BLaER1 treated with 17β-estradiol and CSF1 and Interleukin-3, amounts not matched to agents 10 nM and 100 nM (cell line): ENCODE measurements at regions not wholly inside any gene's neighbourhood (a gene's known extent, or its start where the extent isn't known, plus 50 kb on each side); places are given as distances from the start of the nearest gene placed in this dataset.
A peak's percentile ranks its signal among the peaks of the same experiment; 100 is the strongest.
"Not testable (repeated sequence)": the region's sequence is repeated elsewhere in the genome, so short reads cannot be mapped to it uniquely, and the experiment has no call there.

Experiments used
- H3K27ac ChIP-seq, 11 experiments: shearing (Covaris generic); formaldehyde crosslinking; 2 replicates each; pipeline ENCODE4 v1.8.1; 2022
- H3K27me3 ChIP-seq, 11 experiments: shearing (Covaris generic); formaldehyde crosslinking; 2 replicates each; pipeline ENCODE4 v1.8.1; 2022
- H3K36me3 ChIP-seq, 11 experiments: shearing (Covaris generic); formaldehyde crosslinking; 2 replicates each; pipeline ENCODE4 v1.8.1; 2022
- H3K4me1 ChIP-seq, 10 experiments: shearing (Covaris generic); formaldehyde crosslinking; 2 replicates each; pipeline ENCODE4 v1.8.1; 2022
- H3K4me2 ChIP-seq, 11 experiments: shearing (Covaris generic); formaldehyde crosslinking; 2 replicates each; pipeline ENCODE4 v1.8.1; 2022
- H3K4me3 ChIP-seq, 10 experiments: shearing (Covaris generic); formaldehyde crosslinking; 2 replicates each; pipeline ENCODE4 v1.8.1; 2022
- H3K9ac ChIP-seq, 11 experiments: shearing (Covaris generic); formaldehyde crosslinking; 2 replicates each; pipeline ENCODE4 v1.8.1; 2022
- H3K9me3 ChIP-seq, 11 experiments: shearing (Covaris generic); formaldehyde crosslinking; replicated peaks in 1 of 11; 2 replicates each; pipeline ENCODE4 v1.8.1; 2022
- H4K20me1 ChIP-seq, 11 experiments: shearing (Covaris generic); formaldehyde crosslinking; 2 replicates each; pipeline ENCODE4 v1.8.1; 2022
- Cebpa-rat ChIP-seq, 11 experiments: shearing (Covaris generic); IDR thresholded peaks; 2 replicates each; pipeline ENCODE4 v1.8.1; 2022

GRCh38 chr7:106566672-106567071 is 94.3 kb downstream of the CCDC71L start:
- Histone ChIP-seq H3K9me3 (no peaks in the 10 kb centered on the region; a peak in 3 of 22 replicates), H3K9ac (no peak overlapping the region), H3K36me3 (no peaks in the 10 kb centered on the region), H3K27ac (no peak overlapping the region), H3K4me1 (peaks cover 0 to 16% (median 5%) of the 10 kb centered on the region in 10 experiments; a peak in 9 of 20 replicates), H4K20me1 (no peaks in the 10 kb centered on the region), H3K4me3 (no peak overlapping the region), H3K4me2 (no peak overlapping the region), H3K27me3 (no peaks in the 10 kb centered on the region)
- no peak for TF ChIP-seq Cebpa-rat (IDR thresholded peaks at IDR 0.05)

- no peaks in the 10 kb centered on the region for H3K36me3 ChIP-seq
- no peak overlapping the region for H3K4me2 ChIP-seq
- no peak overlapping the region for H3K9ac ChIP-seq
- no peaks in the 10 kb centered on the region for H4K20me1 ChIP-seq
- peaks cover 0 to 16% (median 5%) of the 10 kb centered on the region in 10 experiments; a peak in 9 of 20 replicates for H3K4me1 ChIP-seq
- TF ChIP-seq Cebpa-rat (IDR thresholded peaks at IDR 0.05), result no peak
- H3K4me3 ChIP-seq, result no peak overlapping the region
- no peak overlapping the region for H3K27ac ChIP-seq
- no peaks in the 10 kb centered on the region for H3K27me3 ChIP-seq
- no peaks in the 10 kb centered on the region; a peak in 3 of 22 replicates for H3K9me3 ChIP-seq
These were observed 94.8 kb downstream of the CCDC71L start for GRCh38 chr7:106566196-106566595.

GRCh38 chr7:106565428-106565827 is 95.5 kb downstream of the CCDC71L start:
- Histone ChIP-seq H3K4me1 (peaks cover 0 to 13% (median 5%) of the 10 kb centered on the region in 10 experiments; a peak in 9 of 20 replicates), H4K20me1 (no peaks in the 10 kb centered on the region), H3K9ac (no peak overlapping the region), H3K4me2 (no peak overlapping the region), H3K27me3 (no peaks in the 10 kb centered on the region), H3K4me3 (no peak overlapping the region), H3K27ac (no peak overlapping the region), H3K9me3 (peaks cover 0 to 4% (median 0%) of the 10 kb centered on the region in 11 experiments; a peak in 5 of 22 replicates), H3K36me3 (no peaks in the 10 kb centered on the region)
- no peak for TF ChIP-seq Cebpa-rat (IDR thresholded peaks at IDR 0.05)

DNA sequence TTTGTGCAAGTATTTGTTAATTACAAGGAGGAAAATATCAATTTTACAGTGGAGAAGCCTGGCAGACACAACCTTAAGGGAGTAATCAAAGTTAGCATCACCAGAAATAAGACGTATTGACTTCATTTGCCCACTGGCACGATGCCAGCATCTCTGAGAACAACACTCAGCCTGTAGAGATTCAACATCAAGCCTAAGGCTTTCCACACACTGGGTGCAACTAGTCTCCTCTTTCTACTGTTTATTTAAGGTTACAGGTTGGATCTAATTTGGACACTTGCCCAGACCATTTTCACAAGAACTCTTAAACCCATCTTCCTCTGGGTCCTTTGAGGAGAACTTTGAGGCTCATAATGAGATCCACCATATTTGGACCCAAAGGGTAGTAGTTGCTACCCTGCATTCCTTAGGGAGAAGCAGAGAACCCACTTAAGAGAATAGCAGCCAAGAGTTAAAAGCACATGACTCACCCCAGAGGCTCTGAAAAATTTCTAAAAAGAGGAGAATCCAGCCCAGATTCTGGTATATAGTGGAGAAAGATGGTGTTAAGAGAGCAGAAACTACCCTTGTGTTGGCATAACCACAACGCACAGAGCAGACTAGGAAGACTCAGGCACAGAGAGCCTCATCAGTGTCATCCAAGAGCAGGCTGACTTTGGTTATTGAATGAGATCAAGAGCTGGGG is 97.3 kb downstream of the CCDC71L start:
- H3K4me3 ChIP-seq, result no peak overlapping the region
- H4K20me1 ChIP-seq, result no peaks in the 10 kb centered on the region
- no peak overlapping the region for H3K9ac ChIP-seq
- no peaks in the 10 kb centered on the region for H3K27me3 ChIP-seq
- H3K9me3 ChIP-seq, result peaks cover 0 to 13% (median 5%) of the 10 kb centered on the region in 11 experiments; a peak in 12 of 22 replicates
- no peak overlapping the region for H3K4me2 ChIP-seq
- H3K36me3 ChIP-seq, result no peaks in the 10 kb centered on the region
- no peak for TF ChIP-seq Cebpa-rat (IDR thresholded peaks at IDR 0.05)
- H3K27ac ChIP-seq, result no peak overlapping the region
- H3K4me1 ChIP-seq, result peaks cover 0 to 5% (median 1%) of the 10 kb centered on the region in 10 experiments; a peak in 7 of 20 replicates

DNA sequence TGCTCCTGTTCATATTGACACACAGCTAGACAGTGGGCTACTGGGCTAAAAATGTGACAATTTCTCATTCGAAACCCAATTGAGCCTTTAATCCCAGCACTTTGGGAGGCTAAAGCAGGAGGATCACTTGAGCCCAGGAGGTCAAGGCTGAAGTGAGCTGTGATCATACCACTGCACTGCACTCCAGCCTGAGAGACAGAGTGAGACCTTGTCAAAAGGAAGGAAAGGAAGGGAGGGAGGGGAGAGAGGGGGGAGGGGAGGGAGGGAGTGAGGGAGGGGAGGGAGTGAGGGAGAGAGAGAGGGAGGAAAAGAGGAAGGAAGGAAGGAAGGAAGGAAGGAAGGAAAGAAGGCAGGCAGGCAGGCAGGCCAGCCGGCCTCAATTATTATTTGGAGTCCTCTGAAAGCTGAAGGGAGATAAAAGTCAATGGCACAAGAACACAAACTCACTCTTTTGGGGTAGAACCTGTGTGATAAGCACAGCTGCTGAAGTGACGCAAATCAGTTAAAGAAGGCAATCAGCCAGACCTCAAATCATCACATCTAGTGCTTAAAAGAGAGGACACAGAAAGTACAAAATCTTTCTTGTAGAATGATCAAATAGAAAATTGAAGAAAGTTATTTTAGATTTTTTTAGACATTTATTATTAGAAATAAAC is 98.1 kb downstream of the CCDC71L start:
- no peaks in the 10 kb centered on the region for H3K36me3 ChIP-seq
- H3K4me2 ChIP-seq, result no peak overlapping the region
- no peak overlapping the region for H3K27ac ChIP-seq
- H3K4me1 ChIP-seq, result 0 out of 20 replicates have a peak, but pooled peaks cover 0 to 3% (median 0%) of the 10 kb centered on the region in 10 experiments
- no peaks in the 10 kb centered on the region for H3K27me3 ChIP-seq
- H3K9me3 ChIP-seq, result peaks cover 0 to 20% (median 11%) of the 10 kb centered on the region in 11 experiments; a peak in 12 of 22 replicates
- no peak for TF ChIP-seq Cebpa-rat (IDR thresholded peaks at IDR 0.05)
- H4K20me1 ChIP-seq, result no peaks in the 10 kb centered on the region
- no peak overlapping the region for H3K4me3 ChIP-seq
- H3K9ac ChIP-seq, result no peak overlapping the region

DNA sequence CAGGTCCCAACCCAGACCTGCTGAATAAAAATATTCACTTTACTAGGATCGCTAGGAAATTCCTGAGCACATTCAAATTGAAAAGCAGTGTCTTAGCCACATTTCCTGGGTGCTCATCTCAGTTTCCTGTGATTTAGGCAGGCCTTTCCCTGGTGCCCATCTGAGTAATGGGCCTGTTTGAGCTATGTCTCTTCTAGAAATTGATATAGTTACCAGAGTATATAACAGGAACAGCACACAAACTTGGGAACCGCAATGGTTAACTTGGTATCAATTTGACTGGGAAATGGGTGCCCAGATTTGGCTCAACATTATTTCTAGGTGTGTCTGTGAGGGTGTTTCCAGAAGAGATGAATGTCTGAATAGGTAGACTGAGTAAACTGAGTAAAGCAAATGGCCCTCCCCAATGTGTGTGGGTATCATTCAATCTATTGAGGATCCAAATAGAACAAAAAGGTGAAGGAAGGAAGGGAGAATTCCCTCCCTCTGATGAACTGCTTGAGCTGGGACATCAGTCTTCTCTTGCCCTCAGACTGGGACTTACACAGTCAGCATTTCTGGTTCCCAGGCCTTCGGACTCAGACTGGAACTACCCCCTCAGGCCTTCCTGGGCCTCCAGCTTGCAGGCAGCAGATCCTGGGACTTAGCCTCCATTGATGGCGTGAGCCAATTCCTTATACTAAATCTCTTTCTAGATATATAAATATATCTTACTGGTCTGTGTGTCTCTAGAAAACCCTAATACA is 99.1 kb downstream of the CCDC71L start:
- Histone ChIP-seq H3K4me3 (no peak overlapping the region), H3K4me1 (peaks cover 0 to 3% (median 0%) of the 10 kb centered on the region in 10 experiments; a peak in 2 of 20 replicates), H4K20me1 (no peaks in the 10 kb centered on the region), H3K9ac (no peak overlapping the region), H3K27me3 (no peaks in the 10 kb centered on the region), H3K36me3 (no peaks in the 10 kb centered on the region), H3K27ac (no peak overlapping the region), H3K9me3 (peaks cover 0 to 22% (median 14%) of the 10 kb centered on the region in 11 experiments; a peak in 12 of 22 replicates), H3K4me2 (no peak overlapping the region)
- TF ChIP-seq Cebpa-rat (IDR thresholded peaks at IDR 0.05), result no peak

DNA sequence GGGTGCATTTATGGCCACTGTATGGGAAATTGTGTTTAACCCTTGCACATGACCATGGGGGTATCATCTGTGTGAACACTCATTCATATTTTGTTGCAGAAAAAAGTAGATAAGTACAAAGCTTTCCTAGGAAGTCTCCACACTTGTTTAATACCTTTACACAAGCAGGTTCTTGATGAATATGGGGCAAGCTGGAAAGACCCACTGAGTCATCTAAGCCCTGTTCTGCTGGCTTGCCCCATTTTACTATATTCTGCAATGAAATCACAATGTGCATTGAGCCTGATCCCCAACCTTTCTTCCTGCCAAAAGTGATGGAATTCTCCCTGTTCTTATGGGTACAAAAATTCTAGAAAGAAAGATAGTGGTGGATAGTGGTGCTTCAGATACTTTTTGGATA is 99.8 kb downstream of the CCDC71L start:
- Histone ChIP-seq H4K20me1 (no peaks in the 10 kb centered on the region), H3K36me3 (no peaks in the 10 kb centered on the region), H3K27ac (no peak overlapping the region), H3K4me2 (no peak overlapping the region), H3K4me3 (no peak overlapping the region), H3K27me3 (no peaks in the 10 kb centered on the region), H3K4me1 (peaks cover 0 to 8% (median 0%) of the 10 kb centered on the region in 10 experiments; a peak in 4 of 20 replicates), H3K9me3 (peaks cover 0 to 22% (median 14%) of the 10 kb centered on the region in 11 experiments; a peak in 12 of 22 replicates), H3K9ac (no peak overlapping the region)
- TF ChIP-seq Cebpa-rat (IDR thresholded peaks at IDR 0.05), result no peak

GRCh38 chr7:106560482-106560881 is 100.5 kb downstream of the CCDC71L start:
- Histone ChIP-seq H3K9me3 (peaks cover 0 to 26% (median 14%) of the 10 kb centered on the region in 11 experiments; a peak in 13 of 22 replicates), H3K27me3 (no peaks in the 10 kb centered on the region), H3K9ac (no peak overlapping the region), H3K4me2 (no peak overlapping the region), H4K20me1 (no peaks in the 10 kb centered on the region), H3K4me3 (no peak overlapping the region), H3K27ac (no peak overlapping the region), H3K4me1 (peaks cover 0 to 12% (median 0%) of the 10 kb centered on the region in 10 experiments; a peak in 4 of 20 replicates), H3K36me3 (no peaks in the 10 kb centered on the region)
- no peak for TF ChIP-seq Cebpa-rat (IDR thresholded peaks at IDR 0.05)

DNA sequence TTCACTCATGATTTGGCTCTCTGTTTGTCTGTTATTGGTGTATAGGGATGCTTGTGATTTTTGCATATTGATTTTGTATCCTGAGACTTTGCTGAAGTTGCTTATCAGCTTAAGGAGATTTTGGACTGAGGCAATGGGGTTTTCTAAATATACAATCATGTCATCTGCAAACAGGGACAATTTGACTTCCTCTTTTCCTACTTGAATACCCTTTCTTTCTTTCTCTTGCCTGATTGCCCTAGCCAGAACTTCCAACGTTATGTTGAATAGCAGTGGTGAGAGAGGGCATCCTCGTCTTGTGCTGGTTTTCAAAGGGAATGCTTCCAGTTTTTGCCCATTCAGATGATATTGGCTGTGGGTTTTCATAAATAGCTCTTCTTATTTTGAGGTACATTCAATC is 104.7 kb downstream of the CCDC71L start:
- not testable (repeated sequence) for H4K20me1 ChIP-seq, H3K27me3 ChIP-seq, H3K9ac ChIP-seq, H3K4me3 ChIP-seq, H3K27ac ChIP-seq, H3K36me3 ChIP-seq
- Histone ChIP-seq H3K4me2 (peak overlapping the region in 3 of 11 experiments; percentile 17 to 42 (median 29); a peak in 2 of 22 replicates), H3K9me3 (peaks cover 3 to 42% (median 18%) of the 10 kb centered on the region in 11 experiments; a peak in 15 of 22 replicates), H3K4me1 (peaks cover 5 to 41% (median 16%) of the 10 kb centered on the region in 10 experiments; a peak in 18 of 20 replicates)

- H4K20me1 ChIP-seq, H3K27ac ChIP-seq, H3K4me2 ChIP-seq, H3K4me3 ChIP-seq, H3K36me3 ChIP-seq, H3K27me3 ChIP-seq, H3K9ac ChIP-seq: not testable (repeated sequence)
- H3K9me3 ChIP-seq, result peaks cover 3 to 42% (median 11%) of the 10 kb centered on the region in 11 experiments; a peak in 15 of 22 replicates
- peaks cover 5 to 44% (median 16%) of the 10 kb centered on the region in 10 experiments; a peak in 18 of 20 replicates for H3K4me1 ChIP-seq
These were observed 106.3 kb downstream of the CCDC71L start for GRCh38 chr7:106554623-106555022.
